IgD-negative memory B cell (primary cell): ENCODE measurements at regions not wholly inside any gene's neighbourhood (a gene's known extent, or its start where the extent isn't known, plus 50 kb on each side); places are given as distances from the start of the nearest gene placed in this dataset.

Source experiments
- H3K27ac Mint-ChIP-seq, 3 donors: one replicate each; pipeline ENCODE4 v1.8.0; 2020 to 2022; ENCODE audit warnings: mild to moderate bottlenecking in 3 of 3, mixed read lengths in 3 of 3, moderate library complexity in 1 of 3
- H3K27me3 Mint-ChIP-seq: one replicate; pipeline ENCODE4 v1.8.0; 2021; ENCODE audit warnings: mixed read lengths
- H3K36me3 Mint-ChIP-seq: one replicate; pipeline ENCODE4 v1.8.0; 2020; ENCODE audit warnings: mild to moderate bottlenecking, mixed read lengths
- H3K4me1 Mint-ChIP-seq, 3 donors: one replicate each; pipeline ENCODE4 v1.8.0; 2020 to 2022; ENCODE audit warnings: mixed read lengths in 3 of 3, mild to moderate bottlenecking in 1 of 3
- H3K4me3 Mint-ChIP-seq, 4 donors: one replicate each; pipeline ENCODE4 v1.8.0; 2020 to 2022; ENCODE audit warnings: mild to moderate bottlenecking in 4 of 4, mixed read lengths in 4 of 4, moderate library complexity in 3 of 4
- H3K9me3 Mint-ChIP-seq, 3 donors: one replicate each; pipeline ENCODE4 v1.8.0; 2020 to 2021; ENCODE audit warnings: mixed read lengths in 3 of 3, mild to moderate bottlenecking in 1 of 3

GRCh38 chr5:174997688-174998087 lies 273.3 kb downstream of the MSX2 start:
- Mint-ChIP-seq H3K4me3 (no peak overlapping the region), H3K36me3 (peaks cover 3% of the 10 kb centered on the region), H3K27ac (no peak overlapping the region), H3K9me3 (peaks cover 4 to 12% (median 12%) of the 10 kb centered on the region in 3 donors), H3K4me1 (peaks cover 0 to 7% (median 0%) of the 10 kb centered on the region in 3 donors), H3K27me3 (peaks cover 1% of the 10 kb centered on the region)

- Mint-ChIP-seq H3K4me1 (peaks cover 0 to 7% (median 0%) of the 10 kb centered on the region in 3 donors), H3K9me3 (peaks cover 4 to 14% (median 12%) of the 10 kb centered on the region in 3 donors)
Measured at GRCh38 chr5:174996941-174997340, 272.6 kb downstream of the MSX2 start.

GRCh38 chr5:174995827-174996226 lies 271.4 kb downstream of the MSX2 start:
- no peak overlapping the region for H3K4me3 Mint-ChIP-seq
- H3K27me3 Mint-ChIP-seq = peaks cover 1% of the 10 kb centered on the region
- H3K4me1 Mint-ChIP-seq = peaks cover 0 to 7% (median 0%) of the 10 kb centered on the region in 3 donors
- H3K27ac Mint-ChIP-seq = no peak overlapping the region
- H3K36me3 Mint-ChIP-seq = peaks cover 3% of the 10 kb centered on the region
- H3K9me3 Mint-ChIP-seq = peaks cover 4 to 13% (median 11%) of the 10 kb centered on the region in 3 donors

More at GRCh38 chr5:174996941-174997340, 272.6 kb downstream of the MSX2 start:
- Mint-ChIP-seq H3K4me3 (no peak overlapping the region), H3K36me3 (peaks cover 3% of the 10 kb centered on the region), H3K27me3 (peaks cover 1% of the 10 kb centered on the region), H3K27ac (no peak overlapping the region)

GRCh38 chr5:174991847-174992246 lies 267.5 kb downstream of the MSX2 start:
- peaks cover 0 to 6% (median 2%) of the 10 kb centered on the region in 3 donors for H3K9me3 Mint-ChIP-seq
- peaks cover 0 to 2% (median 0%) of the 10 kb centered on the region in 3 donors for H3K4me1 Mint-ChIP-seq
- no peaks in the 10 kb centered on the region for H3K27me3 Mint-ChIP-seq
- H3K36me3 Mint-ChIP-seq = peaks cover 3% of the 10 kb centered on the region
- H3K4me3 Mint-ChIP-seq = no peak overlapping the region
- H3K27ac Mint-ChIP-seq = no peak overlapping the region

- H3K9me3 Mint-ChIP-seq = peaks cover 0 to 6% (median 3%) of the 10 kb centered on the region in 3 donors
- H3K27ac Mint-ChIP-seq = no peak overlapping the region
- H3K36me3 Mint-ChIP-seq = peaks cover 3% of the 10 kb centered on the region
- peaks cover 0 to 2% (median 0%) of the 10 kb centered on the region in 3 donors for H3K4me1 Mint-ChIP-seq
- H3K4me3 Mint-ChIP-seq = no peak overlapping the region
- H3K27me3 Mint-ChIP-seq = no peaks in the 10 kb centered on the region
Measured at GRCh38 chr5:174990909-174991308, 266.5 kb downstream of the MSX2 start.

GRCh38 chr5:174987443-174988012 lies 263.1 kb downstream of the MSX2 start:
- H3K27ac Mint-ChIP-seq = no peak overlapping the region
- peaks cover 0 to 9% (median 3%) of the 10 kb centered on the region in 3 donors for H3K9me3 Mint-ChIP-seq
- peaks cover 0 to 2% (median 0%) of the 10 kb centered on the region in 3 donors for H3K4me1 Mint-ChIP-seq
- no peaks in the 10 kb centered on the region for H3K27me3 Mint-ChIP-seq
- no peak overlapping the region for H3K4me3 Mint-ChIP-seq
- H3K36me3 Mint-ChIP-seq = no peaks in the 10 kb centered on the region

- H3K36me3 Mint-ChIP-seq = no peaks in the 10 kb centered on the region
- H3K4me3 Mint-ChIP-seq = no peak overlapping the region
- H3K4me1 Mint-ChIP-seq = no peaks in the 10 kb centered on the region
- H3K27me3 Mint-ChIP-seq = no peaks in the 10 kb centered on the region
- peaks cover 0 to 4% (median 3%) of the 10 kb centered on the region in 3 donors for H3K9me3 Mint-ChIP-seq
- no peak overlapping the region for H3K27ac Mint-ChIP-seq
Measured at GRCh38 chr5:174984863-174985262, 260.5 kb downstream of the MSX2 start.

GRCh38 chr5:174982485-174982884 lies 258.1 kb downstream of the MSX2 start:
- Mint-ChIP-seq H3K4me3 (no peak overlapping the region), H3K4me1 (no peaks in the 10 kb centered on the region), H3K36me3 (no peaks in the 10 kb centered on the region), H3K27ac (no peak overlapping the region), H3K9me3 (peaks cover 0 to 3% (median 3%) of the 10 kb centered on the region in 3 donors), H3K27me3 (no peaks in the 10 kb centered on the region)

- Mint-ChIP-seq H3K27me3 (no peaks in the 10 kb centered on the region), H3K27ac (peak overlapping the region in 1 of 3 donors; percentile 54), H3K4me1 (no peaks in the 10 kb centered on the region)
Measured at GRCh38 chr5:174981416-174981815, 257.0 kb downstream of the MSX2 start.

GRCh38 chr5:174980952-174981351 lies 256.6 kb downstream of the MSX2 start:
- Mint-ChIP-seq H3K27ac (no peak overlapping the region), H3K4me3 (no peak overlapping the region), H3K36me3 (no peaks in the 10 kb centered on the region), H3K4me1 (no peaks in the 10 kb centered on the region), H3K27me3 (no peaks in the 10 kb centered on the region), H3K9me3 (peaks cover 0 to 3% (median 2%) of the 10 kb centered on the region in 3 donors)

More at GRCh38 chr5:174981416-174981815, 257.0 kb downstream of the MSX2 start:
- Mint-ChIP-seq H3K36me3 (no peaks in the 10 kb centered on the region), H3K4me3 (peak overlapping the region in 1 of 4 donors; percentile 56), H3K9me3 (peaks cover 0 to 3% (median 3%) of the 10 kb centered on the region in 3 donors)

- Mint-ChIP-seq H3K36me3 (no peaks in the 10 kb centered on the region), H3K9me3 (peaks cover 0 to 4% (median under 1%) of the 10 kb centered on the region in 3 donors), H3K4me3 (no peak overlapping the region), H3K27ac (no peak overlapping the region), H3K4me1 (no peaks in the 10 kb centered on the region), H3K27me3 (peaks cover 4% of the 10 kb centered on the region)
Measured at GRCh38 chr5:174972291-174972690, 247.9 kb downstream of the MSX2 start.

GRCh38 chr5:174971210-174971609 lies 246.8 kb downstream of the MSX2 start:
- H3K27ac Mint-ChIP-seq = no peak overlapping the region

GRCh38 chr5:174970502-174970901 lies 246.1 kb downstream of the MSX2 start:
- peaks cover 4 to 16% (median 9%) of the 10 kb centered on the region in 3 donors for H3K9me3 Mint-ChIP-seq
- no peak overlapping the region for H3K27ac Mint-ChIP-seq
- no peaks in the 10 kb centered on the region for H3K4me1 Mint-ChIP-seq
- no peak overlapping the region for H3K4me3 Mint-ChIP-seq
- H3K27me3 Mint-ChIP-seq = peaks cover 4% of the 10 kb centered on the region
- H3K36me3 Mint-ChIP-seq = peaks cover 3% of the 10 kb centered on the region

More at GRCh38 chr5:174971210-174971609, 246.8 kb downstream of the MSX2 start:
- Mint-ChIP-seq H3K27me3 (peaks cover 4% of the 10 kb centered on the region), H3K9me3 (peaks cover 2 to 11% (median 6%) of the 10 kb centered on the region in 3 donors), H3K4me1 (no peaks in the 10 kb centered on the region), H3K36me3 (peaks cover 2% of the 10 kb centered on the region), H3K4me3 (no peak overlapping the region)

- no peaks in the 10 kb centered on the region for H3K27me3 Mint-ChIP-seq
- H3K9me3 Mint-ChIP-seq = no peaks in the 10 kb centered on the region
- no peaks in the 10 kb centered on the region for H3K4me1 Mint-ChIP-seq
- no peak overlapping the region for H3K27ac Mint-ChIP-seq
- no peak overlapping the region for H3K4me3 Mint-ChIP-seq
- H3K36me3 Mint-ChIP-seq = no peaks in the 10 kb centered on the region
Measured at GRCh38 chr5:174953871-174954270, 229.5 kb downstream of the MSX2 start.

GRCh38 chr5:174951151-174951780 lies 226.9 kb downstream of the MSX2 start:
- H3K9me3 Mint-ChIP-seq = peaks cover 0 to 3% (median 2%) of the 10 kb centered on the region in 3 donors
- H3K4me1 Mint-ChIP-seq = no peaks in the 10 kb centered on the region
- no peaks in the 10 kb centered on the region for H3K36me3 Mint-ChIP-seq
- H3K27ac Mint-ChIP-seq = no peak overlapping the region
- peaks cover 3% of the 10 kb centered on the region for H3K27me3 Mint-ChIP-seq
- H3K4me3 Mint-ChIP-seq = no peak overlapping the region

GRCh38 chr5:174947548-174947947 lies 223.2 kb downstream of the MSX2 start:
- Mint-ChIP-seq H3K4me3 (no peak overlapping the region), H3K27me3 (peaks cover 3% of the 10 kb centered on the region), H3K27ac (no peak overlapping the region), H3K36me3 (no peaks in the 10 kb centered on the region), H3K9me3 (peaks cover 0 to 3% (median 3%) of the 10 kb centered on the region in 3 donors), H3K4me1 (no peaks in the 10 kb centered on the region)
